ENCODE measurements at regions not wholly inside any gene's neighbourhood (a gene's known extent, or its start where the extent isn't known, plus 50 kb on each side); places are given as distances from the start of the nearest gene placed in this dataset.
A peak's percentile ranks its signal among the peaks of the same experiment; 100 is the strongest.

DNA sequence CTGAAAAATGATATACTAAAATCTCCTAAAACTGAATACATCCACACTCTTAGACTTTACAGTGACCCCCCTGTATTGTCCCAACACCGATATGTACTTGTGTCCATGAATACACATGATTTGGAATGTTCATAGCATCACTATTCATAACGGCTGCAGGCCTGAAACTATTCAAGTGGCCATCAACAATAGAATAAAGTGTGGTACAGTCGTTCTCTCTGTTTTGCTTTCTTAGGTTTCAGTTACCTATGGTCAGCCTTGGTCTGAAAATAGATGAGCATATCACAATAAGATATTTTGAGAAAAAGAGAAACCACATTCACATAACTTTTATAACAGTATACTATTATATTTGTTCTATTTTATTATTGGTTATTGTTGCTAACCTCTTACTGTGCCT is 150.6 kb downstream of the ASCL4 start:
- no peak for FAIRE-seq

DNA sequence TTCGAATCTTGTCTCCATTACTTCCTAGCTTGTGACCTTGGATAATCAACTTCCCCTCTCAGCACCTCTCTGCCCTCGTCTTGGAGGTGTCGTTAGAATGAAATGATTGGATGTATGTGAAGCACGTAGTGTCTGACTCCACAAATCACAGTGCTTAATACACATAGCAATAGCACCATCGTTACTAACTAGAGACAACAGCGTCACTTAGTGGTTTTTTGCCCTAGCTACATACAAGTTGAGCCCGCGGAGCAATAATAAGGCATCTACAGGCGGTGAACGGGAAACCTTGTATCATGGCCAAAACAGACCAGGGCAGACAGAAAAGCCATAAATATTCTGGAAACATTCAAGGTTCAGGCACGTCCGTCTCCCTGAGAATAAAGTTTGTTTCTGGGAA is 154.9 kb downstream of the ASCL4 start:
- Histone ChIP-seq H3K4me1 (ENCODE audit: control insufficient read depth, extremely low read depth, insufficient read depth, low read length) (no peaks in the 10 kb centered on the region), H3K36me3 (ENCODE audit: control insufficient read depth in 2 of 2, extremely low read depth in 1 of 2, insufficient read depth in 2 of 2, low read length in 2 of 2) (no peaks in the 10 kb centered on the region), H3K27ac (ENCODE audit: control insufficient read depth, insufficient read depth, low read length) (no peak overlapping the region), H3K27me3 (ENCODE audit: control insufficient read depth, extremely low read depth, insufficient read depth, low read length) (no peaks in the 10 kb centered on the region), H3K79me2 (ENCODE audit: control insufficient read depth, insufficient read depth, low read length) (no peaks in the 10 kb centered on the region), H3K4me3 (ENCODE audit: control insufficient read depth in 2 of 3, extremely low read depth in 1 of 3, insufficient read depth in 2 of 3, low read depth in 1 of 3, low read length in 3 of 3) (no peak overlapping the region), H2AFZ (ENCODE audit: control insufficient read depth, low read length) (no peak overlapping the region), H3K9me3 (ENCODE audit: control insufficient read depth, low read depth, low read length) (no peaks in the 10 kb centered on the region), H4K20me1 (ENCODE audit: control insufficient read depth, extremely low read depth, insufficient read depth, low read length) (no peaks in the 10 kb centered on the region), H3K4me2 (ENCODE audit: control insufficient read depth, extremely low read depth, insufficient read depth, low read depth, low read length) (no peak overlapping the region), H3K9me1 (ENCODE audit: control insufficient read depth, extremely low read depth, insufficient read depth, low read length) (no peaks in the 10 kb centered on the region), H3K9ac (ENCODE audit: control insufficient read depth, extremely low read depth, insufficient read depth, low read length) (no peak overlapping the region)
- DNase-seq (ENCODE audit: low read depth, low spot score), result no peak
- TF ChIP-seq, protein P1, sequence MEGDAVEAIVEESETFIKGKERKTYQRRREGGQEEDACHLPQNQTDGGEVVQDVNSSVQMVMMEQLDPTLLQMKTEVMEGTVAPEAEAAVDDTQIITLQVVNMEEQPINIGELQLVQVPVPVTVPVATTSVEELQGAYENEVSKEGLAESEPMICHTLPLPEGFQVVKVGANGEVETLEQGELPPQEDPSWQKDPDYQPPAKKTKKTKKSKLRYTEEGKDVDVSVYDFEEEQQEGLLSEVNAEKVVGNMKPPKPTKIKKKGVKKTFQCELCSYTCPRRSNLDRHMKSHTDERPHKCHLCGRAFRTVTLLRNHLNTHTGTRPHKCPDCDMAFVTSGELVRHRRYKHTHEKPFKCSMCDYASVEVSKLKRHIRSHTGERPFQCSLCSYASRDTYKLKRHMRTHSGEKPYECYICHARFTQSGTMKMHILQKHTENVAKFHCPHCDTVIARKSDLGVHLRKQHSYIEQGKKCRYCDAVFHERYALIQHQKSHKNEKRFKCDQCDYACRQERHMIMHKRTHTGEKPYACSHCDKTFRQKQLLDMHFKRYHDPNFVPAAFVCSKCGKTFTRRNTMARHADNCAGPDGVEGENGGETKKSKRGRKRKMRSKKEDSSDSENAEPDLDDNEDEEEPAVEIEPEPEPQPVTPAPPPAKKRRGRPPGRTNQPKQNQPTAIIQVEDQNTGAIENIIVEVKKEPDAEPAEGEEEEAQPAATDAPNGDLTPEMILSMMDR (optimal IDR thresholded peaks at IDR 0.05 in 1 of 3, IDR thresholded peaks at IDR 0.05 in 1 of 3, conservative IDR thresholded peaks at IDR 0.05 in 1 of 3; ENCODE audit: extremely low read depth in 1 of 3, insufficient read depth in 2 of 3, low read length in 3 of 3), result peak; percentile 34 to 51 (median 41)
- TF ChIP-seq EZH2 (IDR thresholded peaks at IDR 0.05; ENCODE audit: low read length), result no peak
- no peak for FAIRE-seq
- dilution Hi-C loops (cut with MboI; ENCODE audit: extremely low pct_ligation_motif_present, low sequenced_read_pairs), result no loop called here

More for the DNA sequence above, 150.6 kb downstream of the ASCL4 start:
- DNase-seq (ENCODE audit: low read depth, low spot score), result no peak
- dilution Hi-C loops (cut with MboI; ENCODE audit: extremely low pct_ligation_motif_present, low sequenced_read_pairs), result no loop called here
- no peak overlapping the region for H3K27ac ChIP-seq (ENCODE audit: control insufficient read depth, insufficient read depth, low read length)
- no peaks in the 10 kb centered on the region for H3K27me3 ChIP-seq (ENCODE audit: control insufficient read depth, extremely low read depth, insufficient read depth, low read length)
- H3K4me1 ChIP-seq (ENCODE audit: control insufficient read depth, extremely low read depth, insufficient read depth, low read length), result no peaks in the 10 kb centered on the region
- TF ChIP-seq EZH2 (IDR thresholded peaks at IDR 0.05; ENCODE audit: low read length), result no peak
- TF ChIP-seq, protein P1 (optimal IDR thresholded peaks at IDR 0.05 in 1 of 3, IDR thresholded peaks at IDR 0.05 in 1 of 3, conservative IDR thresholded peaks at IDR 0.05 in 1 of 3; ENCODE audit: extremely low read depth in 1 of 3, insufficient read depth in 2 of 3, low read length in 3 of 3), result no peak
- H2AFZ ChIP-seq (ENCODE audit: control insufficient read depth, low read length), result no peak overlapping the region
- no peak overlapping the region for H3K4me2 ChIP-seq (ENCODE audit: control insufficient read depth, extremely low read depth, insufficient read depth, low read depth, low read length)
- H3K79me2 ChIP-seq (ENCODE audit: control insufficient read depth, insufficient read depth, low read length), result no peaks in the 10 kb centered on the region
- H3K4me3 ChIP-seq (ENCODE audit: control insufficient read depth in 2 of 3, extremely low read depth in 1 of 3, insufficient read depth in 2 of 3, low read depth in 1 of 3, low read length in 3 of 3), result no peak overlapping the region
- no peaks in the 10 kb centered on the region for H3K9me1 ChIP-seq (ENCODE audit: control insufficient read depth, extremely low read depth, insufficient read depth, low read length)
- no peaks in the 10 kb centered on the region for H3K9me3 ChIP-seq (ENCODE audit: control insufficient read depth, low read depth, low read length)
- H3K9ac ChIP-seq (ENCODE audit: control insufficient read depth, extremely low read depth, insufficient read depth, low read length), result no peak overlapping the region
- H3K36me3 ChIP-seq (ENCODE audit: control insufficient read depth in 2 of 2, extremely low read depth in 1 of 2, insufficient read depth in 2 of 2, low read length in 2 of 2), result no peaks in the 10 kb centered on the region
- no peaks in the 10 kb centered on the region for H4K20me1 ChIP-seq (ENCODE audit: control insufficient read depth, extremely low read depth, insufficient read depth, low read length)
